ENCODE measurements at regions not wholly inside any gene's neighbourhood (a gene's known extent, or its start where the extent isn't known, plus 50 kb on each side); places are given as distances from the start of the nearest gene placed in this dataset.

DNA sequence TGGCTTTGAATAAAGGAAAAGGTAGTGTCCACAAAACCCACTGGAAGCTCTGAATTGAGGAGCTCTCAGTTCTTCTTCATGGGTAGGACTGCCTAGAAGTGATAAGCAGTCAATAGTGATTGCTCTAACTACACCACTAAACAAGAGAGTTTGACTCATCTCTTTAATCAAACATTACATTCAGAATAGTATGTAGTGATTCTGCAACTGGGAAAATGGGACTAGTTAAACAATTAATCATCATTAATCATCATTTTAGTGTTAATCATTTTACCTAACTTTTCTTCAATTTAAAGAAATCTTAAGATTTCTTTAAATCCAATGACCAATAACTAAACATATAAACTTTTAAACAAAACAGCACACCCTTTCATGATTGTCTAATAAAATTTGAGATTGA, 484.0 kb upstream of the FZD8 start:
- intact Hi-C loops (cut with micrococcal nuclease) = no loop called here
- ATAC-seq = no peak
- TF ChIP-seq, protein P1, sequence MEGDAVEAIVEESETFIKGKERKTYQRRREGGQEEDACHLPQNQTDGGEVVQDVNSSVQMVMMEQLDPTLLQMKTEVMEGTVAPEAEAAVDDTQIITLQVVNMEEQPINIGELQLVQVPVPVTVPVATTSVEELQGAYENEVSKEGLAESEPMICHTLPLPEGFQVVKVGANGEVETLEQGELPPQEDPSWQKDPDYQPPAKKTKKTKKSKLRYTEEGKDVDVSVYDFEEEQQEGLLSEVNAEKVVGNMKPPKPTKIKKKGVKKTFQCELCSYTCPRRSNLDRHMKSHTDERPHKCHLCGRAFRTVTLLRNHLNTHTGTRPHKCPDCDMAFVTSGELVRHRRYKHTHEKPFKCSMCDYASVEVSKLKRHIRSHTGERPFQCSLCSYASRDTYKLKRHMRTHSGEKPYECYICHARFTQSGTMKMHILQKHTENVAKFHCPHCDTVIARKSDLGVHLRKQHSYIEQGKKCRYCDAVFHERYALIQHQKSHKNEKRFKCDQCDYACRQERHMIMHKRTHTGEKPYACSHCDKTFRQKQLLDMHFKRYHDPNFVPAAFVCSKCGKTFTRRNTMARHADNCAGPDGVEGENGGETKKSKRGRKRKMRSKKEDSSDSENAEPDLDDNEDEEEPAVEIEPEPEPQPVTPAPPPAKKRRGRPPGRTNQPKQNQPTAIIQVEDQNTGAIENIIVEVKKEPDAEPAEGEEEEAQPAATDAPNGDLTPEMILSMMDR (IDR thresholded peaks at IDR 0.05) = no peak
- no peaks in the 10 kb centered on the region for H3K9me3 ChIP-seq (ENCODE audit: control insufficient read depth, insufficient read depth, low read length)
- no peak overlapping the region for H3K4me3 ChIP-seq (ENCODE audit: low read length)
- Mint-ChIP-seq H3K27ac (no peak overlapping the region), H3K4me1 (no peaks in the 10 kb centered on the region), H3K27me3 (ENCODE audit: low read depth in 2 of 2) (no peaks in the 10 kb centered on the region), H3K36me3 (no peaks in the 10 kb centered on the region), H3K4me3 (no peak overlapping the region), H3K9me3 (peaks cover 3 to 8% of the 10 kb centered on the region in 2 donors)
- DNase-seq = no peak
- no peaks in the 10 kb centered on the region for H3K36me3 ChIP-seq (ENCODE audit: control insufficient read depth, insufficient read depth, low read length)
- H3K4me1 ChIP-seq (ENCODE audit: control insufficient read depth, insufficient read depth, low read length) = no peaks in the 10 kb centered on the region
- H3K27ac ChIP-seq (ENCODE audit: low read length) = no peak overlapping the region
- H3K27me3 ChIP-seq (ENCODE audit: control insufficient read depth, insufficient read depth, low read length) = no peaks in the 10 kb centered on the region

DNA sequence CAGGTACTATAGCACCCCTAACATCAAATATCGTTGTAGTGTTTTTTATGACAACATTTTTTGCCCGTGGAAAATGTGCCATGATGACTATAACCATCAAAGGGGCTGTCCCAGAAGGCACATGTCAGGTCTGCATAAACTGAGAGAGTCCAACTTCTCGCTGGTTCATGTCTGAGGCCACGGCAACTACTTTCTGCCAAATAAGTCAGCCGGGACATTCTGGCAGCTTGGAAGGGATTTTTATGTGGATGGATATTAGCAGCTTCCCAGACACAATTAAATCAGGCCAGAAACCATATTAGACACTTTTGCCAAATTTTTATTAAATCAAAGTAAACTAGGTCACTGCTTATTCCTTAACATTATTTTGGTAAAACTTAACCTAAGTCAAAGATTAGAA, 477.4 kb upstream of the FZD8 start:
- DNase-seq = no peak
- TF ChIP-seq, protein P1 (IDR thresholded peaks at IDR 0.05) = no peak

DNA sequence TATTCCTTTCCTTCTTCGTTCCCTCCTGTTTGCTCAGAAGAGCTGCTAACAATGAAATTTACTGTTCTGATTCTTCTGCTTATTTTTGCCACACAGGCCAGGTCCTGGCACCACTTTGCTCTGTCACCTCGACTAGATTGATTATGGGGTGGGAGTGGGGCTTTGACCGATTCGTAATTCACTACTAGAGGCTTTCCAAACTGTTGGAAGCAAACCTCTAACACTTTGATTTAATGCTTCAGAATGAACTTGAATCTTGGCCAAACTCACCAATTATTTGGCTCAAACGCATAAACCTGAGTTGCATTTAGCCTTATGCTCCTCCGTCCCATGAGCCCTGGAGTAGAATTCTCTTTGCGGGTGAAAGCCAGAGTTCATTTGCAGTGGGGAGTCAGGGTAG, 476.2 kb upstream of the FZD8 start:
- Mint-ChIP-seq H3K4me1 (no peaks in the 10 kb centered on the region), H3K27ac (no peak overlapping the region), H3K27me3 (ENCODE audit: low read depth in 2 of 2) (no peaks in the 10 kb centered on the region), H3K36me3 (no peaks in the 10 kb centered on the region), H3K4me3 (no peak overlapping the region), H3K9me3 (peaks cover 6 to 12% of the 10 kb centered on the region in 2 donors)
- H3K27ac ChIP-seq (ENCODE audit: low read length) = no peak overlapping the region
- H3K27me3 ChIP-seq (ENCODE audit: control insufficient read depth, insufficient read depth, low read length) = no peaks in the 10 kb centered on the region
- no peak overlapping the region for H3K4me3 ChIP-seq (ENCODE audit: low read length)
- TF ChIP-seq, protein P1 (IDR thresholded peaks at IDR 0.05) = no peak
- no peaks in the 10 kb centered on the region for H3K9me3 ChIP-seq (ENCODE audit: control insufficient read depth, insufficient read depth, low read length)
- no peaks in the 10 kb centered on the region for H3K36me3 ChIP-seq (ENCODE audit: control insufficient read depth, insufficient read depth, low read length)
- DNase-seq = no peak
- intact Hi-C loops (cut with micrococcal nuclease) = no loop called here
- no peaks in the 10 kb centered on the region for H3K4me1 ChIP-seq (ENCODE audit: control insufficient read depth, insufficient read depth, low read length)
- WGBS (ENCODE audit: insufficient coverage) = 75% methylated on average over 7 of the region's 7 CpGs
- ATAC-seq = no peak

More for the DNA sequence above, 477.4 kb upstream of the FZD8 start:
- intact Hi-C loops (cut with micrococcal nuclease) = no loop called here
- no peaks in the 10 kb centered on the region for H3K4me1 ChIP-seq (ENCODE audit: control insufficient read depth, insufficient read depth, low read length)
- 83% methylated on average over 5 of the region's 5 CpGs for WGBS (ENCODE audit: insufficient coverage)
- Mint-ChIP-seq H3K4me3 (no peak overlapping the region), H3K36me3 (no peaks in the 10 kb centered on the region), H3K27ac (no peak overlapping the region), H3K4me1 (no peaks in the 10 kb centered on the region), H3K27me3 (ENCODE audit: low read depth in 2 of 2) (no peaks in the 10 kb centered on the region), H3K9me3 (peaks cover 6 to 10% of the 10 kb centered on the region in 2 donors)
- no peaks in the 10 kb centered on the region for H3K9me3 ChIP-seq (ENCODE audit: control insufficient read depth, insufficient read depth, low read length)
- H3K36me3 ChIP-seq (ENCODE audit: control insufficient read depth, insufficient read depth, low read length) = no peaks in the 10 kb centered on the region
- ATAC-seq = no peak
- no peak overlapping the region for H3K4me3 ChIP-seq (ENCODE audit: low read length)
- H3K27ac ChIP-seq (ENCODE audit: low read length) = no peak overlapping the region
- H3K27me3 ChIP-seq (ENCODE audit: control insufficient read depth, insufficient read depth, low read length) = no peaks in the 10 kb centered on the region

DNA sequence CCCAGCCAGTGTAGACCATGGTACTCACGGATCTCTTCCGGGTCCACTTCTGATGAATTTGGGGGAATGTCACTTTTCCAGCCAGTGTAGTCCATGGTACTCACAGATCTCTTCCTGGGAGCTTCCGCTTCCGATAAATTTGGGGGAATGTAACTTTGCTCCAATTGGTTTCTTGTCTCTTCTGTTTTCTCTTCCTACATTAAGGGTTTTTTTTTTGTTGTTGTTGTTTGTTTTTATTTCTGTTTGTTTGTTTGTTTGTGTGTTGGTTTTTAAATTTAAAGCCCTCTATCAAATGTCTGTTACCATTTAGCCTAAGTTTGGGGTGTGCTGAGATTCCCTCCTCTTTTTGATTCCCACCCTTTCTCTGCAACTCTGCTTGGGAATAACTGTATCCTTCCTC, 475.8 kb upstream of the FZD8 start:
- Mint-ChIP-seq H3K4me3 (no peak overlapping the region), H3K4me1 (no peaks in the 10 kb centered on the region), H3K9me3 (peaks cover 6 to 12% of the 10 kb centered on the region in 2 donors), H3K36me3 (no peaks in the 10 kb centered on the region), H3K27me3 (ENCODE audit: low read depth in 2 of 2) (no peaks in the 10 kb centered on the region), H3K27ac (no peak overlapping the region)
- Histone ChIP-seq H3K27me3 (ENCODE audit: control insufficient read depth, insufficient read depth, low read length) (no peaks in the 10 kb centered on the region), H3K36me3 (ENCODE audit: control insufficient read depth, insufficient read depth, low read length) (no peaks in the 10 kb centered on the region), H3K4me1 (ENCODE audit: control insufficient read depth, insufficient read depth, low read length) (no peaks in the 10 kb centered on the region), H3K4me3 (ENCODE audit: low read length) (no peak overlapping the region), H3K9me3 (ENCODE audit: control insufficient read depth, insufficient read depth, low read length) (no peaks in the 10 kb centered on the region), H3K27ac (ENCODE audit: low read length) (no peak overlapping the region)
- intact Hi-C loops (cut with micrococcal nuclease) = no loop called here
- TF ChIP-seq, protein P1 (IDR thresholded peaks at IDR 0.05) = no peak
- no peak for DNase-seq
- WGBS (ENCODE audit: insufficient coverage) = 30% methylated on average over 2 of the region's 4 CpGs
- no peak for ATAC-seq

All from natural killer cell (primary cell).